Medulla oblongata (tissue), 1 donor: ENCODE measurements at regions not wholly inside any gene's neighbourhood (a gene's known extent, or its start where the extent isn't known, plus 50 kb on each side); places are given as distances from the start of the nearest gene placed in this dataset.
"Not testable (repeated sequence)": the region's sequence is repeated elsewhere in the genome, so short reads cannot be mapped to it uniquely, and the experiment has no call there.

Experiments
- DNase-seq: peaks from one replicate; pipeline ENCODE4 v3.0.0-alpha.2; 2015; ENCODE audit errors: extremely low spot score

- no peak for DNase-seq
These were observed 241.6 kb upstream of the PUDP start for GRCh38 chrX:7389576-7389975.

GRCh38 chrX:7385131-7385530 is 237.2 kb upstream of the PUDP start:
- DNase-seq, result no peak

- DNase-seq, result no peak
These were observed 230.5 kb upstream of the PUDP start for GRCh38 chrX:7378406-7378805.

GRCh38 chrX:7372825-7373525 is 225.0 kb upstream of the PUDP start:
- no peak for DNase-seq

GRCh38 chrX:7362111-7362510 is 214.2 kb upstream of the PUDP start:
- no peak for DNase-seq

GRCh38 chrX:7351926-7352325 is 204.0 kb upstream of the PUDP start:
- no peak for DNase-seq

GRCh38 chrX:7347465-7347864 is 199.5 kb upstream of the PUDP start:
- no peak for DNase-seq

- DNase-seq, result no peak
These were observed 198.1 kb upstream of the PUDP start for GRCh38 chrX:7346021-7346420.

- no peak for DNase-seq
These were observed 195.2 kb upstream of the PUDP start for GRCh38 chrX:7343181-7343580.

- DNase-seq, result not testable (repeated sequence)
These were observed 187.9 kb upstream of the PUDP start for GRCh38 chrX:7335816-7336362.

GRCh38 chrX:7334253-7334935 is 186.4 kb upstream of the PUDP start:
- no peak for DNase-seq

- peak; percentile 16 for DNase-seq
These were observed 183.2 kb upstream of the PUDP start for GRCh38 chrX:7330971-7331746.

- DNase-seq, result no peak
These were observed 182.6 kb upstream of the PUDP start for GRCh38 chrX:7330556-7330955.

- DNase-seq, result no peak
These were observed 170.7 kb upstream of the PUDP start for GRCh38 chrX:7318661-7319060.

GRCh38 chrX:7318241-7318640 is 170.3 kb upstream of the PUDP start:
- no peak for DNase-seq

GRCh38 chrX:7316887-7317286 is 168.9 kb upstream of the PUDP start:
- DNase-seq, result no peak

GRCh38 chrX:7316280-7316679 is 168.3 kb upstream of the PUDP start:
- DNase-seq, result no peak

- no peak for DNase-seq
These were observed 166.5 kb upstream of the PUDP start for GRCh38 chrX:7314425-7314824.

- no peak for DNase-seq
These were observed 159.8 kb upstream of the PUDP start for GRCh38 chrX:7307720-7308119.

GRCh38 chrX:7294483-7294882 is 146.5 kb upstream of the PUDP start:
- no peak for DNase-seq

GRCh38 chrX:7286168-7286837 is 138.3 kb upstream of the PUDP start:
- no peak for DNase-seq

- DNase-seq, result no peak
These were observed 137.8 kb upstream of the PUDP start for GRCh38 chrX:7285765-7286164.
